Caki2 (cell line): ENCODE measurements at regions not wholly inside any gene's neighbourhood (a gene's known extent, or its start where the extent isn't known, plus 50 kb on each side); places are given as distances from the start of the nearest gene placed in this dataset.

Experiments
- DNase-seq: peaks from one replicate; pipeline ENCODE4 v3.0.0-alpha.2; 2015; ENCODE audit warnings: low read depth
- in situ Hi-C: cut with HindIII; loops from 2 replicates; pipeline ENCODE4 v1.10.0; 2016; ENCODE audit warnings: low sequenced_read_pairs, low pct_unique_long_range_greater_than_20kb, mixed read lengths

DNA sequence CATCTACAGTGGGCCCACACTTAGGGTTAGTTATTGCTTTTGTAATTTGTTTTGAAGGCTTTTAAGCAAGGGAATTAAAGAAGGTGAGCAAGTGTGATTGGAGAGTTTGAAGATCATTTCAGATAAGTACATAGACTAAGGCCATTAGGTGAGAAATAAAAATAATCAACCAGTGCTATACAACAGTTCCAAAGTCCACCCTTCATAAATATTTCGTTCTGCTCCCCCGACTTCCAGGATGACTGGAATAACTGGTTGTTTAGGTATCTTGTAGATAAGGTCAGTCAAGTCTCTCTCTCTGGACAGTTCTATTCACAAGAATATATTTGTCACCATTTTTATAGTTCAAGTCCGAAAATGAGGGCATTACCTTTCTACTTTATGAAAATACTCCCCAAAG is 98.0 kb upstream of the MBL2 start:
- DNase-seq: peak; percentile 51
- in situ Hi-C loops: no loop called here

DNA sequence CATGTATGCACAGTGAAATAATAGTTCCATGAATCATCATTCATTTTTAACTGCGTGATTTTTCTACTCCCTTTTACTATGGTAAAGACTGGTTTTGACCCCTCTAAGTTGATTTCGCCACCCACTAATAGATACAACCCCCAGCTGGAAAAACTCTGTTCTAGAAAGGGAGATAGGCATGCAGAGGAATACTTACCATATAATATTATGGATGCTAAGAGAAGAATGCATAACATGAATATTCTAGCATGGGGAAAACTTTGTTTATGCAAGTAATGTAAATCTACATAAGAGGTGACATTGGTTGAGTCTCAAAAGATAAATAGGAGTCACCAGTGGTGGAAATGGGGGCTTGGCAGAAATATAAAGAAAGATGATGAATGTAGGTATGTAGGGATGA is 97.3 kb upstream of the MBL2 start:
- no peak for DNase-seq
- in situ Hi-C loops: no loop called here

DNA sequence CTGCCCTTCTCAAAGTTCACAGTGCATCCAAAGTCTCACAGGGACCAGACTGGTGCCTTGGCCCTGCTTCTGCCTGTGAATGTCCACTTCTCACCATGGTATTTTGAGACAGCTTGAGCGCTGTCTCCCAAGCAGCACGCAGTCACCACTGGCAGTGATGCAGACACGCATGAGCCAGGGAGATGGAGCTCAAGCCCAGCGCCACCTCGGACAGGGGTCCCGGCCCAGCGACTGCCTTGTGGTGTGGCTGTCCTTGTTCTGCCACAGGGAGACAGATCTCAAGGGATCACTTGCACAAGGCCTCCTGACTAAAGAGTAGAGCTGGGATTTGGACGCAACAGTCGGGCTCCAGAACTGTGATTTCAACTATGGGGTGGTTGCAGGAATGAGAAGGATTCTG is 92.6 kb upstream of the MBL2 start:
- DNase-seq: no peak
- in situ Hi-C loops: no loop called here

DNA sequence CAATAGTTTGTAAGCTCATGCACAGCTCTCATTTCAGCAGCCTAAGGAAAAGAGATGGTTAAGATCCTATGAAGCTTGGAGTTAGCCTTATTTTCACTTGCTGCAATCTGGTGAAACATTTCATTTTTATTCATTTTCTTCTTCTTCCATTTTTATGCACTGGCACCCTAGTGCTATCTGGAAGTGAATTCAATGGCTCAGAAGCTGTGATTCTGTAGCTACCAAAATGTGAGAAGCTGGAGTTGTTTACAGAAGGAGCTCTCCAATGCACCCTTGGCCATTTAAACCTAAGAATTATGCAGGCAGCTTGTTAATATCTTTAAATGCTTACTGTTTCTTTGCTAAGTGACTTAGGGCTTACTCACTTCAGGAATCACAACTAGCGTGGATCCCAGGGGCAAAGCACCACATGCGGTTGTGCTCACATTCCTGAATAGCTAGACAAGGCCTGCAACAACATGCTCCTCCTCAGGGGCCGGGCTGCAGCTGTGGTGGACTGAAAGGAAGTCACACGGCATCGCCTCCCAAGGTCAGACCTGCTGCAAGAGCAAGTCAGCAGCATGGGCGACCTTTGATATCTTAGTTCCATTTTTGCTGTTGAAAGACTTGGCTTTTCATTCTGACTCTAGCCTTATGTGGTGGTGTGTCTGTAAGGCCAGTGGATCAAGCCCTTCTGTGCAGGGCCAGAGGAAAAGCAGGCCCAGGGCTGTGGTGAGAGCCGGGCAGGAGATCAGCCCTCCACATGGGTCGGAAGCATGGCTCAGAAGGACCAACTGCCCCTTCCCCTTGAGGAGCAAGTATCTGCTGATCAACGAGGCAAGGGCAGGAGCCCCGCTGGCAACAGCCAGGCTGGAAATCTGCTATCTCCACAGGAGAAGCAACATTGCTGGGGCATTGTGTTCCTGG is 91.9 kb upstream of the MBL2 start:
- DNase-seq: peak; percentile 86

DNA sequence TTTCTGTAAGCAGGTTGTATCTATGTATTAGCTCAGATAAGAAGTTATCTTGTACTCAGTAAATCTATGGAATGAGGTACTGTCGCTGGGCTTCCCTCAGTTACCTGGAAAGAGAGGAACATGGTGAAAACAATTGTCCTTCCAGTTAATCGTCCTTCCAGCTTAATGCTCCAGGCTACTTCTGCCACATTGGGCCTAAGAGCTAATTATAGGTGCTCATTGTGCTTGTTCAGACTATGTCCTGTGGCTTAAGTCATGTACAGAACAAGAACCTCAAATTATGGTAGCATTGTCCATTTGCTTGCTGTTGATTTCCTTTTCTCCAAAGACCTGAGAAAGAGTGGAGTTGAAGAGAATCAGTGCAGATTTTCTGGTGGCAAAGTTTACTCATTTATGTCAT is 86.1 kb upstream of the MBL2 start:
- in situ Hi-C loops: no loop called here
- no peak for DNase-seq

More for the DNA sequence above, 91.9 kb upstream of the MBL2 start:
- in situ Hi-C loops: no loop called here

DNA sequence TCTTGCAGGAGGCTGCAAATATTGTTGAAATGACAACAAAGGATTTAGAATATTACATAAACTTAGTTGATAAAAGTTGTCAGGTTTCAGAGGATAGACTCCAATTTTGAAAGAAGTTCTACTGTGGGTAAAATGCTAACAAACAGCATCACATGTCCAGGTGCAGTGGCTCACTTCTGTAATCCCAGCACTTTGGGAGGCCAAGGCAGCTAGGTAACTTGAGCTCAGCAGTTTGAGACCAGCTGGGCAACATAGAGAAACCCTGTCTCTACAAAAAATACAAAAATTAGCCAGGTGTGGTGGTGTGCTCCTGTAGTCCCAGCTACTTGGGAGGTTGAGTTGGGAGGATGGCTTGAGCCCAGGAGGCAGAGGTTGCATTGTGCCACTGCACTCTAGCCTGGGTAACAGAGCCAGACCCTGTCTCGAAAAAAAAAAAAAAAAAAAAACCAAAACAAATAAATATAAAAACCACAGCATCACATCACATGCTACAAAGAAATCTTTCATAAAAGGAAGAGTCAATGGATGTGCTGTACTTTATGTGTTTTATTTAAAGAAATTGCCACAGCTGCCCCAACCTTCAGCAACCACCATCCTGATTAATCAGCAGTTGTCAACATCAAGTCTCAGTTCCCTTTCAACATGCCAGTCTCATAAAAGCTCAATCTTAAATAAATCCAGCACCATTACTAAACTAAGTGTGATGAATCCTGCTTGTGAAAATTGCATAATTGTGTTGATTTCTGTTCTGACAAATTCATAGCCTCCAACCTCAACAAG is 83.2 kb upstream of the MBL2 start:
- DNase-seq: no peak
- in situ Hi-C loops: no loop called here

DNA sequence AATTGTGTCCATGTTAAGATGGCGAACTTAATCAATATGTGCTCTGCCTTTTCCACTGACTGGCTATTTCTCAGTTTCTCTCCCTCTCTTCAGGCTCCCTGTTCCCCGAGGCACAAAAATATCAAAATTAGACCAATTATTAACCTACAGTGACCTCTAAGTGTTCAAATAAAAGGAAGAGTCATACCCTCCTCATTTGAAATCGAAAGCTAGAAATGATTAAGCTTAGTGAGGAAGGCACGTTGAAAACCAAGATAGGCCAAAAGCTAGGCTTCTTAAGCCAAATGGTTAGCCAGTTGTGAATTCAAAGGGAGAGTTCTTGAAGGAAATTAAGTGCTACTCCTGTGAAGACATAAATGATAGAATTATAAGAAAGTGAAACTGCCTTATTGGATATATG is 81.1 kb upstream of the MBL2 start:
- in situ Hi-C loops: no loop called here
- no peak for DNase-seq

DNA sequence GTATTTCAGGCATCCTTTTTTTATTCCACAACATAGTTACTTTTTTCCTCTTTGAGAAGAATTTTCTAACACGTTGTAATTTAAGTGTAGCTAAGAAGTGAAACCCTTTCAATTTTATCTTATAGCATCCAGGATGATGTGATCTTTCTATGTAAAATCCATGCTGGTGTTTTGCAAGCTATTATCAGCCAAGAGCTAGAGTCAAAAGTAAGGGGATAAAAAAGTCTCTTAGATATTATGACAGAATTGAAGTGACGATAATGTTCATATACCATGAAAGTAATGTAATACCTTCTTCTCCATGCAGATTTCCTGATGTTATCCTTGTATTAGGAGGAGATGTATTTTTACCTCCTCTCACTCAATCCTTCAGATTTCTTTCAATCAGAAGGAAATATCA is 64.2 kb upstream of the MBL2 start:
- in situ Hi-C loops: no loop called here
- DNase-seq: no peak
